Mucosa of gallbladder (tissue), 1 donor: ENCODE measurements at regions not wholly inside any gene's neighbourhood (a gene's known extent, or its start where the extent isn't known, plus 50 kb on each side); places are given as distances from the start of the nearest gene placed in this dataset.

Source experiments
- DNase-seq: peaks from one replicate; pipeline ENCODE4 v3.0.0-alpha.2; 2020; ENCODE audit warnings: low spot score
- donor health status: DM: no; HTN: no; CAD: no.

DNA sequence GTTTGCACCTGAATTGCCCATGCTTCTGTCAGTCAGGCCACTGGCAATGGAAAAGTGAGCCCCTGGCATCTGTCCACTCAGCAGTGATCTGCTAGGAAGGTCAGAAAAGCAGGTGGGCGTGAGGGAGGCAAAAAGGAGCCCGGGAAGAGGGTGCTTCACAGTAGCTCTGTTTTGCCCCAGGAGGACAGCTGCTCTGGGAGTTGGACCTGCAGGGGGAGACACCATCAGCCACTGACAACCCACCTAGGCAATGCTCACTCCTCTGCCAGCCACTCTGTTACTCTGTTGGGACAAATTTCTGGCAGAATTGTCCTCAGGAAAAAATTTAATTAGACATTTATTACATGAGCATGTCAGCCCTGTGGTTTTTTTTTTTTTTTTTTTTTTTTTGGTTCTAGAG is 146.4 kb downstream of the LRIG2 start:
- DNase-seq = no peak

- DNase-seq = no peak
Measured at GRCh38 chr1:113219828-113220227, 146.8 kb downstream of the LRIG2 start.

DNA sequence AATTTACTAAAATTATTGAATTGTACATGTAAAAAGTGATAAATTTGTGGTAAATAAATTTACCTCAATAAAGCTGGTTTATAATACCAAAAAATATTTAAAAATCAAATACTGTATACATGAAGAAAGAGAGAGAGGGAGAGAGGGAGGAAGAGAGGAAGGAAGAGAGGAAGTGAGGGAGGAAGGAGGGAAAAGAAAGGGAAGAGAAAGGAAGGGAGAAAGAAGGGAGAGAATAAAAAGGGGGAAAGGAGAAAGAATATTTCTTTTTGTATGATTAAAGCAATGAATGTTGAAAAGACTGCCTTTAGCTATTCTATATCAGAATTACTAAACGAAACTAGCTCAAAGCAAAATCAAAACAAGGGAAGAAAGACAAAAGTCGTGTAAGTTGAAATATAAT is 150.0 kb downstream of the LRIG2 start:
- no peak for DNase-seq

- DNase-seq = no peak
Measured at GRCh38 chr1:113223546-113223945, 150.5 kb downstream of the LRIG2 start.

DNA sequence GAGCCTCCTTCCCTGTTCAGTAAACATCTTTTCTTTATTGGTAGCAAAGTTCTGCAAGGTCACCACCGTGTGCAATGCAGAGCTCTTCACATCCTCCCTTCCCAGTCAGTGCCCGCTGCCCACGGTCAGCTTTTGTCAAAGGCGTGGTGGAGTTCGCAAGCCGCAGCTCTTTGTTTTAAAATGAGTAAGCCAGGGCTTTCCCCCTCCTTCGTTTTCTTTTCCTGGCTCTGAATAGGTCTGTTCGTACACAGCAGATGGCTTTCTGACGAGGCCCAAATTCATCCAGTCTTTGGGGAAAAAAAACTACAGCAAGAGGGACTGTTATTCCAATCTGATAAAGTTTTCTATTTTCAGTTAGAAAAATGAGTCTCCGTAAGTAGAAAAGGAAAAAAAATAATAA is 153.2 kb downstream of the LRIG2 start:
- DNase-seq = no peak

GRCh38 chr1:113231866-113232265 is 158.4 kb upstream of the MAGI3 start:
- no peak for DNase-seq

GRCh38 chr1:113233441-113233840 is 156.9 kb upstream of the MAGI3 start:
- DNase-seq = no peak

DNA sequence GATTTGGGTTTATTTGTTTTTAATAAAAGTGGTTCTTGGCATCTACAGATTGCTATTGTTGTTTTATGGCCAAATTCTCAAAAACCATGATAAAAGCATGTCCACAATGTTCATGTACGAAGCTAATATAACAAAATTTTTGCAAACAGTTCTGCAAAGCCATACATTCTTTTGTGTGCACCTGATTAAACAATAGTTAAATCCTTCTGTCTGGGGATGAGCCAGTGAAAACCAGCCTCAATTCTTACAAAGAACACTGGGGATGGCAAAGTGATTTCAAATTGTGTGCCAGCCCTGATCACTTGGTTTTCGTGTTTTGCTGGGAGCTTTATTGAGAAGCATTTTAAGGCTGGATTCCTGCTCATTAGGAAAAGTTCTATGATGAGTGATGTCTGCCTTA is 149.1 kb upstream of the MAGI3 start:
- no peak for DNase-seq

- peak; percentile 39 for DNase-seq
Measured at GRCh38 chr1:113242481-113242880, 147.8 kb upstream of the MAGI3 start.

GRCh38 chr1:113243529-113243928 is 146.8 kb upstream of the MAGI3 start:
- no peak for DNase-seq

- DNase-seq = no peak
Measured at GRCh38 chr1:113244112-113244820, 146.0 kb upstream of the MAGI3 start.

GRCh38 chr1:113245252-113245651 is 145.1 kb upstream of the MAGI3 start:
- DNase-seq = no peak

- DNase-seq = no peak
Measured at GRCh38 chr1:113246929-113247328, 143.4 kb upstream of the MAGI3 start.

- DNase-seq = no peak
Measured at GRCh38 chr1:113247355-113247754, 143.0 kb upstream of the MAGI3 start.

DNA sequence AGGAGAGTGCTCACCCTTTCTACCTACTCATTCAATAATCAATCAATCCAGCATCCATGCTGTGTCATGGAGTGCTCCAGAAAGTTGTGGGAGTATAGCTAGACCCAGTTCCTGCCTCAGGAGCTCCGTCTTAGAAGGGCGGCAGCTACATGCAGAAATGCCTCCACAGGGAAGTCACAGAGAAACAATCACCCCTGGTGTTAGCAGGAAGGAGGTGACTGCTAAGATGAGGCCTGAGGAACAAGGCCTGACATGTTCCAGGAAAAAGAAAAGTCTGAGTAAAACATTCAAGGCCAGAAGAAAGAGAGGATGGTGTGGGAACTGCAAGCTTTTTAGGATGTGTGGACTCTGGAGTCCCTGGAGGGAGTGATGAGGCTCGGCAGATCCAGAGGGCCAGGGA is 142.5 kb upstream of the MAGI3 start:
- no peak for DNase-seq

- no peak for DNase-seq
Measured at GRCh38 chr1:113248494-113248893, 141.8 kb upstream of the MAGI3 start.

- DNase-seq = no peak
Measured at GRCh38 chr1:113250161-113250560, 140.2 kb upstream of the MAGI3 start.

DNA sequence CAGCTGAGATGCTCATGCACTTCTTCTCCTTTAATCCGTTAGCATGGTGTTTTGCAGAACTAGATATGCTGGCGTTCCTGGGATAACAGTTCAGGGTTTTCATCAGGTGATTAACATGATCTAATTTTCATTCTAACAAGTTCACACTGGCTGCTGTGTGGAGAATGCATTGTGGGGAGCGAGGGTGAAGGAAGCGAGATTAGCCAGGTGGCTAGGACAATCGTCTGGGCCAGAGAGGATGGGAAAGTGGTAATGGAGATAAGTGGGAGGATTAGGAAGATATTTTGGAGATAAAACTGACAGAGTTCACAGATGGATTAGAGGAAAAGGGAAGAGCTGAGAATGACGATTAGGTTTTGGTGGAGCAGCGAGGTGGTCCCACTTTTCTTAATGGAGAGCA is 138.1 kb upstream of the MAGI3 start:
- DNase-seq = no peak

DNA sequence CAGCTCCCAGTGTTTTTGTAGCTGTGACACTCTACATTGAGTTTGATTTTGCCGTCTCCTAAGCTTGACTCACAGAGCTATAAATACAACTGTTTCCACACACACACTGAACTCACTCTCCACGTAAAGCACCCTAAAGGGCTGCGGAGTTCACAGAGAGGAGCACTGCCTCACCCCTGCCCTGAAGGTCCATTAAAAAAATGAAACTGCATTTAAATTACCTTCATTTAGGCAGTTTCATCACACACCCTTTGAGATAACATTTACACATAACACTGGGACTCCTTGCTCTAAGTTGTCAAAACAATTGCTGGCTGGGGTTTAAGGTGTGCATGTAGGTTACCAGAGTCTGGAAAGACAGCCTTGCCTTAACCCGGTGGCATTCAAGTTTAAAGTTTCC is 137.1 kb upstream of the MAGI3 start:
- DNase-seq = no peak

GRCh38 chr1:113253590-113253989 is 136.7 kb upstream of the MAGI3 start:
- DNase-seq = no peak

DNA sequence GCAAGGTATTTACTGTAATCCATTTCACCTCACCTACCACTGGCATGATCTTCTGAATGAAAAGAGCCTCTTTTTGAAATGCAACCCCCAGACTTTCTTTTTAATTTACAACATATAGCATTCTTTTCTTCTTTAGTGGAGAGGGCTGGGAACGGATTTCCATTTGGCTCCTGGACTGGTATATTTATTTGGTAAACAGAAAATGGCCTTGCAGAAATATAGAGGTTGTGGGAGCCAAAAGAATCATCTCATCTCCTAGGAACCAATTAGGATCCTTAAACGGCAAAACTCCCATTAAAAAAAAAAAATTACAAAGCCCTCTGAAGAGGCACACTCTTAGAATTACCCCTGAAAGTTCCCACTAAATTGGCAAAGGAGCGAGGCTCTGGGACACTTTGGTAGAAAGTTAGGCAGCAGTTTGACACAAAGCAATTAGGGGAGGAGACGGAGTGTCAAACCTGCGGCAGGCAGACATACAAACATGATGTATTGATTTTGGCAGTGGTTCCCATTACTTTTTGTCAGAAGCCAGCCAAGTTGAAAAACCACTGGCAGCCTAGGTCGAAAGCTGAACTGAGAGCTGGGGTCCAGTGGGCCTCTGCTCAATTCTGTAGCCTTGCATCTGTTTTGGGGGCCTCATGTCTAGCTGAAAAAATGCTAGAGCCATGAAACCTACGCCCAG is 135.1 kb upstream of the MAGI3 start:
- peak; percentile 43 for DNase-seq

GRCh38 chr1:113255720-113256347 is 134.5 kb upstream of the MAGI3 start:
- peak; percentile 63 for DNase-seq

- DNase-seq = no peak
Measured at GRCh38 chr1:113256348-113256729, 134.0 kb upstream of the MAGI3 start.
